ENCODE measurements at regions not wholly inside any gene's neighbourhood (a gene's known extent, or its start where the extent isn't known, plus 50 kb on each side); places are given as distances from the start of the nearest gene placed in this dataset.

GRCh38 chrX:6851140-6851539 lies 296.4 kb upstream of the STS start:
- WGBS, 4 donors: 74 to 83% (median 76%) methylated on average over 4 of the region's 4 CpGs
- H3K9me3 ChIP-seq (replicated peaks in 1 of 3): no peaks in the 10 kb centered on the region
- no peaks in the 10 kb centered on the region for H3K36me3 ChIP-seq (replicated peaks in 1 of 2)
- DNase-seq: no peak
- intact Hi-C loops (cut with DNase I): no loop called here
- no peaks in the 10 kb centered on the region for H3K4me1 ChIP-seq (replicated peaks in 1 of 2)
- no peak overlapping the region for H3K4me3 ChIP-seq
- TF ChIP-seq POLR2A (IDR thresholded peaks at IDR 0.05) (no peak), CTCF (IDR thresholded peaks at IDR 0.05) (no peak)
- no peaks in the 10 kb centered on the region for H3K27me3 ChIP-seq
- no peak overlapping the region for H3K27ac ChIP-seq

- no peak overlapping the region for H3K27ac ChIP-seq
- H3K9me3 ChIP-seq (replicated peaks in 1 of 3): no peaks in the 10 kb centered on the region
- H3K4me3 ChIP-seq: no peak overlapping the region
- no peaks in the 10 kb centered on the region for H3K27me3 ChIP-seq
- 32 to 40% (median 39%) methylated on average over 6 of the region's 6 CpGs for WGBS, 4 donors
- intact Hi-C loops (cut with DNase I): no loop called here
- DNase-seq: no peak
- H3K36me3 ChIP-seq (replicated peaks in 1 of 2): no peaks in the 10 kb centered on the region
- TF ChIP-seq CTCF (IDR thresholded peaks at IDR 0.05) (no peak), POLR2A (IDR thresholded peaks at IDR 0.05) (no peak)
- no peaks in the 10 kb centered on the region for H3K4me1 ChIP-seq (replicated peaks in 1 of 2)
These were observed 297.6 kb upstream of the STS start for GRCh38 chrX:6849716-6850414.

GRCh38 chrX:6832619-6833018 lies 297.7 kb upstream of the VCX3A start:
- intact Hi-C loops (cut with DNase I): no loop called here
- 60 to 82% (median 67%) methylated on average over 1 to 2 of the region's 2 CpGs for WGBS, 4 donors
- Histone ChIP-seq H3K27ac (no peak overlapping the region), H3K27me3 (no peaks in the 10 kb centered on the region), H3K4me3 (no peak overlapping the region), H3K36me3 (replicated peaks in 1 of 2) (no peaks in the 10 kb centered on the region), H3K4me1 (replicated peaks in 1 of 2) (no peaks in the 10 kb centered on the region), H3K9me3 (replicated peaks in 1 of 3) (no peaks in the 10 kb centered on the region)
- TF ChIP-seq CTCF (IDR thresholded peaks at IDR 0.05): no peak
- no peak for TF ChIP-seq POLR2A (IDR thresholded peaks at IDR 0.05)
- no peak for DNase-seq

GRCh38 chrX:6826856-6827255 lies 291.9 kb upstream of the VCX3A start:
- intact Hi-C loops (cut with DNase I): no loop called here
- TF ChIP-seq POLR2A (IDR thresholded peaks at IDR 0.05) (no peak), CTCF (IDR thresholded peaks at IDR 0.05) (no peak)
- H3K36me3 ChIP-seq (replicated peaks in 1 of 2): no peaks in the 10 kb centered on the region
- no peaks in the 10 kb centered on the region for H3K4me1 ChIP-seq (replicated peaks in 1 of 2)
- WGBS, 4 donors: 77 to 90% (median 83%) methylated on average over 2 to 3 of the region's 3 CpGs
- no peak overlapping the region for H3K27ac ChIP-seq
- DNase-seq: no peak
- no peaks in the 10 kb centered on the region for H3K9me3 ChIP-seq (replicated peaks in 1 of 3)
- H3K4me3 ChIP-seq: no peak overlapping the region
- no peaks in the 10 kb centered on the region for H3K27me3 ChIP-seq

All from adrenal gland (tissue), 9 donors.